Right renal pelvis (tissue), 4 donors: ENCODE measurements at regions not wholly inside any gene's neighbourhood (a gene's known extent, or its start where the extent isn't known, plus 50 kb on each side); places are given as distances from the start of the nearest gene placed in this dataset.
"Not testable (repeated sequence)": the region's sequence is repeated elsewhere in the genome, so short reads cannot be mapped to it uniquely, and the experiment has no call there.

Source experiments
- DNase-seq, 4 donors: peaks; one replicate each; pipeline ENCODE4 v3.0.0-alpha.2; 2013; ENCODE audit warnings: low read depth in 4 of 4, low spot score in 3 of 4, missing footprints in 1 of 4

GRCh38 chr3:153369561-153370374 lies 207.7 kb downstream of the RAP2B start:
- DNase-seq, result no peak

GRCh38 chr3:153370680-153371079 lies 208.7 kb downstream of the RAP2B start:
- no peak for DNase-seq

GRCh38 chr3:153372326-153372725 lies 210.3 kb downstream of the RAP2B start:
- no peak for DNase-seq

GRCh38 chr3:153373606-153374005 lies 211.6 kb downstream of the RAP2B start:
- DNase-seq, result no peak

GRCh38 chr3:153378366-153378765 lies 216.3 kb downstream of the RAP2B start:
- not testable (repeated sequence) for DNase-seq

GRCh38 chr3:153379516-153379915 lies 217.5 kb downstream of the RAP2B start:
- no peak for DNase-seq

- no peak for DNase-seq
Observed at GRCh38 chr3:153385343-153385742, 223.3 kb downstream of the RAP2B start.

GRCh38 chr3:153392363-153392762 lies 230.3 kb downstream of the RAP2B start:
- no peak for DNase-seq

GRCh38 chr3:153394017-153394416 lies 232.0 kb downstream of the RAP2B start:
- no peak for DNase-seq

GRCh38 chr3:153396581-153396980 lies 234.6 kb downstream of the RAP2B start:
- no peak for DNase-seq

- no peak for DNase-seq
Observed at GRCh38 chr3:153397794-153398193, 235.8 kb downstream of the RAP2B start.

GRCh38 chr3:153399636-153400035 lies 237.6 kb downstream of the RAP2B start:
- DNase-seq, result no peak

- no peak for DNase-seq
Observed at GRCh38 chr3:153400641-153401040, 238.6 kb downstream of the RAP2B start.

GRCh38 chr3:153404157-153404556 lies 242.1 kb downstream of the RAP2B start:
- DNase-seq, result no peak

- not testable (repeated sequence) for DNase-seq
Observed at GRCh38 chr3:153405320-153405719, 243.3 kb downstream of the RAP2B start.

- no peak for DNase-seq
Observed at GRCh38 chr3:153410517-153410916, 248.5 kb downstream of the RAP2B start.

GRCh38 chr3:153414982-153415381 lies 253.0 kb downstream of the RAP2B start:
- no peak for DNase-seq

- DNase-seq, result no peak
Observed at GRCh38 chr3:153422314-153422713, 260.3 kb downstream of the RAP2B start.

- DNase-seq, result not testable (repeated sequence)
Observed at GRCh38 chr3:153423820-153424219, 261.8 kb downstream of the RAP2B start.

GRCh38 chr3:153426344-153426743 lies 264.3 kb downstream of the RAP2B start:
- no peak for DNase-seq

GRCh38 chr3:153426803-153427202 lies 264.8 kb downstream of the RAP2B start:
- no peak for DNase-seq

- no peak for DNase-seq
Observed at GRCh38 chr3:153429821-153430220, 267.8 kb downstream of the RAP2B start.

- DNase-seq, result no peak
Observed at GRCh38 chr3:153431076-153431475, 269.1 kb downstream of the RAP2B start.
